Tibial nerve (tissue), 4 donors: ENCODE measurements at regions not wholly inside any gene's neighbourhood (a gene's known extent, or its start where the extent isn't known, plus 50 kb on each side); places are given as distances from the start of the nearest gene placed in this dataset.

Experiments
- DNase-seq, 2 donors: peaks; one replicate each; pipeline ENCODE4 v3.0.0-alpha.2; 2019; ENCODE audit warnings: low spot score in 2 of 2
- H3K27ac ChIP-seq, 4 donors: fragments of 200-600 bp; sonication (generic) in 3 of 4; one replicate each; pipeline ENCODE4 v1.5.1; 2017 to 2019; ENCODE audit warnings: mild to moderate bottlenecking in 1 of 4
- H3K27me3 ChIP-seq, 2 donors: fragments of 200-600 bp; sonication (generic) in 1 of 2; one replicate each; pipeline versions ENCODE4 v1.5.1 to v1.6.0; 2017 to 2019
- H3K36me3 ChIP-seq, 3 donors: fragments of 200-600 bp; sonication (generic); one replicate each; pipeline ENCODE4 v1.5.1; 2018 to 2019
- H3K4me1 ChIP-seq, 4 donors: fragments of 200-600 bp; sonication (generic) in 3 of 4; one replicate each; pipeline ENCODE4 v1.5.1; 2017 to 2019
- H3K4me3 ChIP-seq, 4 donors: fragments of 200-600 bp; sonication (generic) in 3 of 4; one replicate each; pipeline ENCODE4 v1.5.1; 2017 to 2019; ENCODE audit warnings: mild to moderate bottlenecking in 1 of 4, moderate library complexity in 1 of 4
- H3K9me3 ChIP-seq, 4 donors: fragments of 200-600 bp; sonication (generic) in 3 of 4; one replicate each; pipeline ENCODE4 v1.5.1; 2017 to 2019
- EP300 ChIP-seq, 2 donors: sonication (generic); formaldehyde crosslinking; IDR thresholded peaks; one replicate each; pipeline ENCODE4 v1.6.1; 2017; ENCODE audit warnings: antibody characterized with exemption in 2 of 2, mild to moderate bottlenecking in 1 of 2
- POLR2A ChIP-seq, 2 donors: fragments of 450-650 bp; IDR thresholded peaks; one replicate each; pipeline ENCODE4 v1.6.1; 2017; ENCODE audit warnings: antibody characterized with exemption in 2 of 2, mild to moderate bottlenecking in 2 of 2, moderate library complexity in 2 of 2
- WGBS, 2 donors: methylation state at CpG; one replicate each; pipeline ENCODE4 v1.1.5; 2018; 5-methylcytosine and 5-hydroxymethylcytosine counted together
- TF ChIP-seq, protein P1 (sequence below), 5 experiments: fragments of 200-600 bp in 3 of 5; fragments of 450-650 bp in 2 of 5; sonication (generic) in 3 of 5; IDR thresholded peaks; one replicate each; pipeline ENCODE4 v1.5.1; 2016 to 2019; ENCODE audit warnings: antibody characterized with exemption in 5 of 5, mild to moderate bottlenecking in 3 of 5, moderate library complexity in 2 of 5

DNA sequence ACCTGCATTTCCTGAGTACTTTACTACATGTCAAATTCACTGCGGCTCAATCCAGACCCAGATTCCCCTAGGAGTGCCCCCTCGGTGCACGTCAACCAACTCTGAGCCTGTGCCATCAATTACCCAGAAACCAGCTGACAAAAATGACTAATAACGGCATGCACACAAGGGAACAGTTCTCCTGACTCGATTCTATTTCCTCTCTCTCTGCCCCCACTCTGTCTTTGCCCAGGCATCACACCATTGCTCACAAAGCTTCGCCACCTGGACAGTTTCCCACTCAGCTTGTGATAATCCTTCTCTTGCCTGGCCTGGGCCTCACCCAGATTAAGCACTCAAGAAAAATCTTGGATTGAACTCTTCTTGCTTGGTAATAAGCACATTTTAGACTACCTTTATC, 115.3 kb upstream of the NDUFV2 start:
- Histone ChIP-seq H3K4me3 (no peak overlapping the region), H3K36me3 (no peaks in the 10 kb centered on the region), H3K27me3 (no peaks in the 10 kb centered on the region), H3K4me1 (no peaks in the 10 kb centered on the region), H3K27ac (no peak overlapping the region), H3K9me3 (no peaks in the 10 kb centered on the region)
- 53 to 58% methylated on average over 6 of the region's 6 CpGs for WGBS, 2 donors
- DNase-seq, result no peak
- TF ChIP-seq, protein P1, sequence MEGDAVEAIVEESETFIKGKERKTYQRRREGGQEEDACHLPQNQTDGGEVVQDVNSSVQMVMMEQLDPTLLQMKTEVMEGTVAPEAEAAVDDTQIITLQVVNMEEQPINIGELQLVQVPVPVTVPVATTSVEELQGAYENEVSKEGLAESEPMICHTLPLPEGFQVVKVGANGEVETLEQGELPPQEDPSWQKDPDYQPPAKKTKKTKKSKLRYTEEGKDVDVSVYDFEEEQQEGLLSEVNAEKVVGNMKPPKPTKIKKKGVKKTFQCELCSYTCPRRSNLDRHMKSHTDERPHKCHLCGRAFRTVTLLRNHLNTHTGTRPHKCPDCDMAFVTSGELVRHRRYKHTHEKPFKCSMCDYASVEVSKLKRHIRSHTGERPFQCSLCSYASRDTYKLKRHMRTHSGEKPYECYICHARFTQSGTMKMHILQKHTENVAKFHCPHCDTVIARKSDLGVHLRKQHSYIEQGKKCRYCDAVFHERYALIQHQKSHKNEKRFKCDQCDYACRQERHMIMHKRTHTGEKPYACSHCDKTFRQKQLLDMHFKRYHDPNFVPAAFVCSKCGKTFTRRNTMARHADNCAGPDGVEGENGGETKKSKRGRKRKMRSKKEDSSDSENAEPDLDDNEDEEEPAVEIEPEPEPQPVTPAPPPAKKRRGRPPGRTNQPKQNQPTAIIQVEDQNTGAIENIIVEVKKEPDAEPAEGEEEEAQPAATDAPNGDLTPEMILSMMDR (IDR thresholded peaks at IDR 0.05), result no peak
- no peak for TF ChIP-seq POLR2A (IDR thresholded peaks at IDR 0.05)
- TF ChIP-seq EP300 (IDR thresholded peaks at IDR 0.05), result no peak

- Histone ChIP-seq H3K27me3 (no peaks in the 10 kb centered on the region), H3K9me3 (no peaks in the 10 kb centered on the region), H3K36me3 (no peaks in the 10 kb centered on the region), H3K4me3 (no peak overlapping the region), H3K4me1 (no peaks in the 10 kb centered on the region), H3K27ac (no peak overlapping the region)
- WGBS, 2 donors, result 30 to 31% methylated on average over 10 of the region's 10 CpGs
- peak in 1 of 2 donors; percentile 26 for DNase-seq
- no peak for TF ChIP-seq EP300 (IDR thresholded peaks at IDR 0.05)
- TF ChIP-seq, protein P1 (IDR thresholded peaks at IDR 0.05), result peak; percentile 46 to 71 (median 69)
Measured at GRCh38 chr18:8988260-8988871, 114.1 kb upstream of the NDUFV2 start.

DNA sequence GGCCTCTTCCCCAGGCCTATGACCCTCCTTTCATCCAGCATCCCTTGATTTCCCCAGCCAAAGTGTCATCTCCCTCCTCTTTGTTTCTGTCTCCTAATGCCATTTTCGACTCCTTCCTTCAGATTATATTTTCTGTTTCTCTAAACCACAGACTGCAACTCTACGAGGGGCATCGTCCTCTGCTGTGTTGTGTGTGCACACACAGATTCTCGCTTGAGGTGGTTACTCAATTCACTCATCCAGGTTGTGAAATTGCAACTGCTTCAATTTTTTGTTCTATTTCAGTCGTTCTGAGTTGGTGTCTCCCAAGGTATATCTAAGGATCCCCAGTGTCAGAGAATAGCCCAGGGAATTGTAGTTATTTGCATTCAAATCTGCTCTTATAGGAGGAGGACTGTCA, 113.5 kb upstream of the NDUFV2 start:
- no peak for DNase-seq
- TF ChIP-seq EP300 (IDR thresholded peaks at IDR 0.05) (no peak), POLR2A (IDR thresholded peaks at IDR 0.05) (no peak)
- TF ChIP-seq, protein P1 (IDR thresholded peaks at IDR 0.05), result no peak
- Histone ChIP-seq H3K36me3 (no peaks in the 10 kb centered on the region), H3K27ac (no peak overlapping the region), H3K4me1 (no peaks in the 10 kb centered on the region), H3K9me3 (no peaks in the 10 kb centered on the region), H3K4me3 (no peak overlapping the region), H3K27me3 (no peaks in the 10 kb centered on the region)
- WGBS, 2 donors, result 70 to 79% methylated on average over 5 of the region's 5 CpGs

DNA sequence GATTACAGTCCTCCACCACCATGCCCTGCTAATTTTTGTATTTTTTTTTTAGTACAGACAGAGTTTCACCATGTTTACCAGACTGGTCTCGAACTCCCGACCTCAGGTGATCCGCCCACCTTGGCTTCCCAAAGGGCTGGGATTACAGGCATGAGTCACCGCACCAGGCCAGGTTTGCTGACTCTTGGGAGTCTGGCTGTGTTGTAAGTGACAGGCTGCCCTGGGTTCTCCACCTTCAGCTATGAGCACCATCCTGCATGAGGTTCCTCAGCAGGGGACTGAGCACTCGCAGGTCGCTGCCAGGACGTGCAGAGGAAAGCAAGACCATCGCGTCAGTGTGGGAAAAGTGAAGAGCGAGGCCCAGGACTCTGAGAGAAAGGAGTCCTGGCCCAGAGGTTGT, 112.6 kb upstream of the NDUFV2 start:
- Histone ChIP-seq H3K9me3 (no peaks in the 10 kb centered on the region), H3K27ac (no peak overlapping the region), H3K4me1 (no peaks in the 10 kb centered on the region), H3K4me3 (no peak overlapping the region), H3K27me3 (no peaks in the 10 kb centered on the region), H3K36me3 (no peaks in the 10 kb centered on the region)
- DNase-seq, result no peak
- 87 to 90% methylated on average over 10 of the region's 10 CpGs for WGBS, 2 donors
- TF ChIP-seq, protein P1 (IDR thresholded peaks at IDR 0.05), result no peak
- TF ChIP-seq EP300 (IDR thresholded peaks at IDR 0.05), result no peak
- TF ChIP-seq POLR2A (IDR thresholded peaks at IDR 0.05), result no peak

DNA sequence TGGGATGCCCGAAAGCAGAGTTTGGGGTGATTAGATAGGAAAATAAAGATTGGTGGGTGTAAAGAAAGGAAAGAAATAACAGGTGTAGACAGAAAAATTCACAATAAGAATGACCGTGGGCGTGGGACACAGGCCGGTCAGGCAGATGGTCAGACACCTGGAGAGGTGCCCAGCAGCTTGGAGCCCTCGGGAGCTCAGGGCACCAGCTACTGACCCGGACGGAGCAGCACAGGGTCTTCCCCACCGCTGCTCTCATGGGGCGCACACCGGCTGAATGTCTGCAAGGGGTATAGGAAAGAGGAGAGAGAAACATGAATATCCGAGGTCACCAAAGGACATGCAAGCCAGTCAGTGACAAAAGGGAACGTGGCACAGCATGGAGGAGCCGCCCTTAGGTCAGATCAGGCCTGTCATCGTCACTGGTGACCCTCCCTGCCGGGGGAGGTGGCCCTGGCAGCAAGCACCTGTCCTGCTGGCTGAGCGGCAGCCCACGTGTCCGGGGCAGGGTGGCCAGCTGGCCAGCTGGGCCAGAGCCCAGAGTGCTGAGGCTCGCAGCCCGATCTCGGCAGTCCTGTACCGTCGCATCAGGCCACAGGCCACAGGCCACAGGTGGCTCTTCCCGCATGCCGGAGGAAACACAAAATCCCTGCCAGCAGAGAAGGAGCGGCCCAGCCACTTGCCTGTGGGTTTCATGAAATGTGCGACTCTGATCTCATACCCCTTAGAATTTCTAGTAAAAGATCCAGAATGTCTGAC, 112.0 kb upstream of the NDUFV2 start:
- DNase-seq, result no peak
- 75 to 78% methylated on average over 25 to 27 of the region's 27 CpGs for WGBS, 2 donors
- TF ChIP-seq EP300 (IDR thresholded peaks at IDR 0.05) (no peak), POLR2A (IDR thresholded peaks at IDR 0.05) (no peak)
- TF ChIP-seq, protein P1 (IDR thresholded peaks at IDR 0.05), result no peak
- Histone ChIP-seq H3K9me3 (no peaks in the 10 kb centered on the region), H3K4me1 (no peaks in the 10 kb centered on the region), H3K27ac (no peak overlapping the region), H3K36me3 (no peaks in the 10 kb centered on the region), H3K4me3 (no peak overlapping the region), H3K27me3 (no peaks in the 10 kb centered on the region)
